IMR-90 (cell line): ENCODE measurements at regions not wholly inside any gene's neighbourhood (a gene's known extent, or its start where the extent isn't known, plus 50 kb on each side); places are given as distances from the start of the nearest gene placed in this dataset.

Experiments used
- ATAC-seq: fragments of 200-7000 bp; cut with Tn5 transposase; 2 replicates; pipeline ENCODE4 v1.9.1; 2020; ENCODE audit warnings: low read depth, mild to moderate bottlenecking, moderate library complexity
- BruUV-seq: library from RNA; stranded (reverse); fragments of 400-500 nt; replicated peaks from 2 replicates; lab custom pipeline; 2021; lab: Mats Ljungman, UMichigan
- CTCF ChIA-PET: fragments of 300-600 bp; formaldehyde crosslinking; extraction: SDS; loops from one replicate; lab custom pipeline; 2021; ENCODE audit warnings: antibody characterized with exemption; lab: Yijun Ruan, JAX
- POLR2A ChIA-PET: fragments of 300-600 bp; sonication (Branson Sonifier 250); formaldehyde crosslinking; loops from one replicate; lab custom pipeline; 2022; ENCODE audit warnings: antibody characterized with exemption; ENCODE audit not compliant: unreplicated experiment; lab: Charles Lee
- DNase-seq: peaks from one replicate; pipeline ENCODE4 v3.0.0; 2013
- H2AFZ ChIP-seq: replicated peaks from 2 replicates; pipeline ENCODE3; 2013; ENCODE audit warnings: low read length, mild to moderate bottlenecking; ENCODE audit not compliant: poor library complexity
- H2AK5ac ChIP-seq: 2 replicates; pipeline ENCODE4 v1.6.1; 2013; ENCODE audit warnings: low read depth, low read length, inconsistent platforms
- H2AK9ac ChIP-seq: replicated peaks from 2 replicates; pipeline ENCODE3; 2013; ENCODE audit warnings: mild to moderate bottlenecking, low read depth, low read length, moderate library complexity; ENCODE audit not compliant: poor library complexity
- H2BK120ac ChIP-seq: 2 replicates; pipeline ENCODE4 v1.6.1; 2013; ENCODE audit warnings: low read depth, low read length, inconsistent platforms
- H2BK15ac ChIP-seq: 3 replicates; pipeline ENCODE4 v1.6.1; 2013; ENCODE audit warnings: low read depth, low read length, inconsistent platforms
- H2BK20ac ChIP-seq: 2 replicates; pipeline ENCODE4 v1.6.1; 2013; ENCODE audit warnings: low read depth, mild to moderate bottlenecking, inconsistent platforms, low read length, moderate library complexity
- H2BK5ac ChIP-seq: 2 replicates; pipeline ENCODE4 v1.6.1; 2013; ENCODE audit warnings: mild to moderate bottlenecking, low read depth, low read length, inconsistent platforms; ENCODE audit not compliant: poor library complexity, severe bottlenecking
- H3K14ac ChIP-seq: replicated peaks from 2 replicates; pipeline ENCODE4 v1.6.1; 2013; ENCODE audit warnings: low read depth, low read length, inconsistent platforms
- H3K18ac ChIP-seq: 2 replicates; pipeline ENCODE4 v1.6.1; 2013; ENCODE audit warnings: low read depth, low read length, control low read depth
- H3K23ac ChIP-seq: 2 replicates; pipeline ENCODE4 v1.6.1; 2013; ENCODE audit warnings: low read depth, low read length, inconsistent platforms
- H3K27ac ChIP-seq: 2 replicates; pipeline ENCODE4 v1.5.1; 2013; ENCODE audit warnings: mild to moderate bottlenecking, control low read depth, low read length; ENCODE audit not compliant: insufficient read depth
- H3K27me3 ChIP-seq: 2 replicates; pipeline ENCODE4 v1.6.1; 2013; ENCODE audit warnings: low read length; ENCODE audit not compliant: control insufficient read depth, insufficient read depth
- H3K36me3 ChIP-seq: 2 replicates; pipeline ENCODE4 v1.6.1; 2013; ENCODE audit warnings: low read length, mixed read lengths; ENCODE audit not compliant: control insufficient read depth, insufficient read depth
- H3K4ac ChIP-seq: 2 replicates; pipeline ENCODE4 v1.6.1; 2013; ENCODE audit warnings: low read depth, low read length, inconsistent platforms
- H3K4me1 ChIP-seq: 2 replicates; pipeline ENCODE4 v1.6.1; 2013; ENCODE audit warnings: low read length, mixed read lengths; ENCODE audit not compliant: control insufficient read depth, insufficient read depth
- H3K4me2 ChIP-seq: 2 replicates; pipeline ENCODE4 v1.6.1; 2013; ENCODE audit warnings: low read depth, mild to moderate bottlenecking, control low read depth, low read length, moderate library complexity
- H3K4me3 ChIP-seq: 2 replicates; pipeline ENCODE4 v1.5.1; 2013; ENCODE audit warnings: low read depth, mild to moderate bottlenecking, control low read depth, low read length, moderate library complexity; ENCODE audit not compliant: insufficient read depth
- H3K56ac ChIP-seq: 2 replicates; pipeline ENCODE4 v1.6.1; 2013; ENCODE audit warnings: low read length, inconsistent platforms; ENCODE audit not compliant: insufficient read depth; ENCODE audit errors: extremely low read depth
- H3K79me1 ChIP-seq, 2 experiments: 2 replicates each; pipeline ENCODE4 v1.6.1; 2013; ENCODE audit warnings: low read length in 2 of 2, inconsistent platforms in 1 of 2, low read depth in 1 of 2
- H3K9ac ChIP-seq: 2 replicates; pipeline ENCODE4 v1.6.1; 2013; ENCODE audit warnings: low read depth, low read length, control low read depth
- H3K9me1 ChIP-seq: 2 replicates; pipeline ENCODE4 v1.6.1; 2013; ENCODE audit warnings: low read length, inconsistent platforms; ENCODE audit not compliant: insufficient read depth
- H3K9me3 ChIP-seq: 2 replicates; pipeline ENCODE4 v1.6.1; 2013; ENCODE audit warnings: low read length; ENCODE audit not compliant: control insufficient read depth, insufficient read depth
- H4K20me1 ChIP-seq: 2 replicates; pipeline ENCODE4 v1.6.1; 2013; ENCODE audit warnings: low read length, inconsistent platforms; ENCODE audit not compliant: insufficient read depth
- H4K5ac ChIP-seq: 2 replicates; pipeline ENCODE4 v1.6.1; 2013; ENCODE audit warnings: mild to moderate bottlenecking, low read depth, low read length, control low read depth
- H4K8ac ChIP-seq, 2 experiments: 2 replicates each; pipeline ENCODE4 v1.6.1; 2013; ENCODE audit warnings: low read depth in 2 of 2, low read length in 2 of 2, control low read depth in 1 of 2, inconsistent platforms in 1 of 2
- H4K91ac ChIP-seq: 2 replicates; pipeline ENCODE4 v1.6.1; 2013; ENCODE audit warnings: low read depth, low read length, inconsistent platforms; ENCODE audit not compliant: insufficient read depth
- BHLHE40 ChIP-seq: fragments of 150-350 bp; IDR thresholded peaks from 2 replicates; pipeline ENCODE4 v1.6.1; 2016; ENCODE audit warnings: mild to moderate bottlenecking, low read depth, low read length
- CEBPB ChIP-seq: IDR thresholded peaks from 2 replicates; pipeline ENCODE4 v1.6.1; 2012; ENCODE audit warnings: low read depth, low read length, improper control_type of control experiment
- CHD1 ChIP-seq: IDR thresholded peaks from 2 replicates; pipeline ENCODE4 v1.6.1; 2012; ENCODE audit warnings: low read depth, low read length, improper control_type of control experiment
- FOS ChIP-seq: fragments of 150-350 bp; IDR thresholded peaks from 2 replicates; pipeline ENCODE4 v1.6.1; 2016; ENCODE audit warnings: low read depth, low read length
- MAFK ChIP-seq: IDR thresholded peaks from 2 replicates; pipeline ENCODE4 v1.6.1; 2012; ENCODE audit warnings: low read depth, low read length, improper control_type of control experiment
- MAZ ChIP-seq: IDR thresholded peaks from 2 replicates; pipeline ENCODE4 v1.6.1; 2012; ENCODE audit warnings: low read depth, mild to moderate bottlenecking, low read length, improper control_type of control experiment, moderate library complexity, borderline replicate concordance
- MXI1 ChIP-seq: IDR thresholded peaks from 2 replicates; pipeline ENCODE4 v1.6.1; 2012; ENCODE audit warnings: low read depth, mild to moderate bottlenecking, low read length, moderate library complexity, borderline replicate concordance
- NFE2L2 ChIP-seq: fragments of 150-350 bp; IDR thresholded peaks from 2 replicates; pipeline ENCODE4 v1.6.1; 2016; ENCODE audit warnings: low read depth, mild to moderate bottlenecking, low read length
- POLR2A ChIP-seq: IDR thresholded peaks from 2 replicates; pipeline ENCODE4 v1.6.1; 2012; ENCODE audit warnings: mild to moderate bottlenecking, low read depth, low read length
- RAD21 ChIP-seq: IDR thresholded peaks from 2 replicates; pipeline ENCODE4 v1.6.1; 2012; ENCODE audit warnings: low read length, improper control_type of control experiment
- RCOR1 ChIP-seq: IDR thresholded peaks from 2 replicates; pipeline ENCODE4 v1.6.1; 2012; ENCODE audit warnings: mild to moderate bottlenecking, low read length, improper control_type of control experiment; ENCODE audit not compliant: insufficient replicate concordance
- RFX5 ChIP-seq: IDR thresholded peaks from 2 replicates; pipeline ENCODE4 v1.8.0; 2012; ENCODE audit warnings: low read depth, mild to moderate bottlenecking, low read length, moderate library complexity
- SMC3 ChIP-seq: fragments of 150-350 bp; IDR thresholded peaks from 2 replicates; pipeline ENCODE4 v1.6.1; 2016; ENCODE audit warnings: low read depth, mild to moderate bottlenecking, antibody characterized with exemption, low read length, moderate library complexity
- USF2 ChIP-seq: fragments of 150-350 bp; IDR thresholded peaks from 2 replicates; pipeline ENCODE4 v1.6.1; 2017; ENCODE audit warnings: mild to moderate bottlenecking, antibody characterized with exemption, low read length, low read depth
- WGBS, 2 experiments: methylation state at CpG; one replicate each; pipeline versions ENCODE4 v1.1.5 to v1.1.7; 2013; ENCODE audit warnings: missing lambda C conversion rate in 2 of 2; ENCODE audit not compliant: insufficient read length in 1 of 2; ENCODE audit errors: extremely low coverage in 2 of 2; 5-methylcytosine and 5-hydroxymethylcytosine counted together
- dilution Hi-C: fragments of 300-500 bp; cut with HindIII; formaldehyde crosslinking; loops from one replicate; pipeline ENCODE4 v1.14.3; 2018; ENCODE audit warnings: low sequenced_read_pairs; ENCODE audit not compliant: unreplicated experiment
- in situ Hi-C: fragments of 300-500 bp; cut with MboI; formaldehyde crosslinking; loops from 3 replicates; pipeline ENCODE4 v1.14.3; 2019; ENCODE audit warnings: low sequenced_read_pairs, inconsistent platforms, mixed read lengths
- intact Hi-C: fragments of 100-400 bp; cut with micrococcal nuclease; formaldehyde crosslinking; loops from 2 replicates; pipeline ENCODE4 v1.10.0; 2022
- TF ChIP-seq, protein P1 (sequence below): fragments of 150-350 bp; IDR thresholded peaks from 2 replicates; pipeline ENCODE4 v1.6.1; 2016; ENCODE audit warnings: low read depth, mild to moderate bottlenecking, low read length, moderate library complexity, borderline replicate concordance
- TF ChIP-seq, protein P2 (sequence below): conservative IDR thresholded peaks from 2 replicates; pipeline ENCODE4 v1.5.1; 2012; ENCODE audit warnings: mild to moderate bottlenecking, low read depth, low read length, improper control_type of control experiment

GRCh38 chr13:70889163-70889562, 780.9 kb upstream of the KLHL1 start:
- H3K56ac ChIP-seq: no peak overlapping the region
- H3K4me1 ChIP-seq: no peaks in the 10 kb centered on the region
- H3K36me3 ChIP-seq: no peaks in the 10 kb centered on the region
- H3K18ac ChIP-seq: no peak overlapping the region
- intact Hi-C loops: no loop called here
- H3K27me3 ChIP-seq: no peaks in the 10 kb centered on the region
- H3K79me1 ChIP-seq: no peaks in the 10 kb centered on the region
- H3K9me3 ChIP-seq: no peaks in the 10 kb centered on the region
- in situ Hi-C loops: no loop called here
- H2AFZ ChIP-seq: no peak overlapping the region
- H4K91ac ChIP-seq: no peak overlapping the region
- H3K9me1 ChIP-seq: no peaks in the 10 kb centered on the region
- POLR2A ChIA-PET: no interaction called here
- H2BK20ac ChIP-seq: no peak overlapping the region
- H3K4me2 ChIP-seq: no peak overlapping the region
- CTCF ChIA-PET: no interaction called here
- 71% methylated on average over 1 of the region's 5 CpGs; no CpG with 5 or more reads in 1 of the 2 experiments for WGBS, 2 experiments
- no peak overlapping the region for H3K23ac ChIP-seq
- dilution Hi-C loops: no loop called here
- ATAC-seq (no peak), DNase-seq (no peak)
- BruUV-seq: no TSS peak
- no peak overlapping the region for H2AK5ac ChIP-seq
- H4K20me1 ChIP-seq: no peaks in the 10 kb centered on the region
- no peak overlapping the region for H3K27ac ChIP-seq
- H4K8ac ChIP-seq: no peak overlapping the region
- TF ChIP-seq, protein P1, sequence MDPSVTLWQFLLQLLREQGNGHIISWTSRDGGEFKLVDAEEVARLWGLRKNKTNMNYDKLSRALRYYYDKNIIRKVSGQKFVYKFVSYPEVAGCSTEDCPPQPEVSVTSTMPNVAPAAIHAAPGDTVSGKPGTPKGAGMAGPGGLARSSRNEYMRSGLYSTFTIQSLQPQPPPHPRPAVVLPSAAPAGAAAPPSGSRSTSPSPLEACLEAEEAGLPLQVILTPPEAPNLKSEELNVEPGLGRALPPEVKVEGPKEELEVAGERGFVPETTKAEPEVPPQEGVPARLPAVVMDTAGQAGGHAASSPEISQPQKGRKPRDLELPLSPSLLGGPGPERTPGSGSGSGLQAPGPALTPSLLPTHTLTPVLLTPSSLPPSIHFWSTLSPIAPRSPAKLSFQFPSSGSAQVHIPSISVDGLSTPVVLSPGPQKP: no peak
- TF ChIP-seq CHD1 (no peak), MAFK (no peak), CEBPB (no peak), BHLHE40 (no peak), MXI1 (no peak), POLR2A (no peak), SMC3 (no peak), FOS (no peak), NFE2L2 (no peak), MAZ (no peak), RCOR1 (no peak), RFX5 (no peak), RAD21 (no peak), USF2 (no peak)
- TF ChIP-seq, protein P2, sequence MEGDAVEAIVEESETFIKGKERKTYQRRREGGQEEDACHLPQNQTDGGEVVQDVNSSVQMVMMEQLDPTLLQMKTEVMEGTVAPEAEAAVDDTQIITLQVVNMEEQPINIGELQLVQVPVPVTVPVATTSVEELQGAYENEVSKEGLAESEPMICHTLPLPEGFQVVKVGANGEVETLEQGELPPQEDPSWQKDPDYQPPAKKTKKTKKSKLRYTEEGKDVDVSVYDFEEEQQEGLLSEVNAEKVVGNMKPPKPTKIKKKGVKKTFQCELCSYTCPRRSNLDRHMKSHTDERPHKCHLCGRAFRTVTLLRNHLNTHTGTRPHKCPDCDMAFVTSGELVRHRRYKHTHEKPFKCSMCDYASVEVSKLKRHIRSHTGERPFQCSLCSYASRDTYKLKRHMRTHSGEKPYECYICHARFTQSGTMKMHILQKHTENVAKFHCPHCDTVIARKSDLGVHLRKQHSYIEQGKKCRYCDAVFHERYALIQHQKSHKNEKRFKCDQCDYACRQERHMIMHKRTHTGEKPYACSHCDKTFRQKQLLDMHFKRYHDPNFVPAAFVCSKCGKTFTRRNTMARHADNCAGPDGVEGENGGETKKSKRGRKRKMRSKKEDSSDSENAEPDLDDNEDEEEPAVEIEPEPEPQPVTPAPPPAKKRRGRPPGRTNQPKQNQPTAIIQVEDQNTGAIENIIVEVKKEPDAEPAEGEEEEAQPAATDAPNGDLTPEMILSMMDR: no peak
- H4K5ac ChIP-seq: no peak overlapping the region
- no peak overlapping the region for H2BK5ac ChIP-seq
- no peak overlapping the region for H3K4ac ChIP-seq
- no peak overlapping the region for H3K9ac ChIP-seq
- H3K4me3 ChIP-seq: no peak overlapping the region
- H2BK120ac ChIP-seq: no peak overlapping the region
- no peak overlapping the region for H2AK9ac ChIP-seq
- H2BK15ac ChIP-seq: no peak overlapping the region
- no peak overlapping the region for H3K14ac ChIP-seq
